ENCODE measurements at regions not wholly inside any gene's neighbourhood (a gene's known extent, or its start where the extent isn't known, plus 50 kb on each side); places are given as distances from the start of the nearest gene placed in this dataset.

- Histone ChIP-seq H3K27ac (ENCODE audit: low read length) (no peak overlapping the region), H3K27me3 (ENCODE audit: control insufficient read depth, insufficient read depth, low read length) (no peaks in the 10 kb centered on the region), H3K4me1 (ENCODE audit: control insufficient read depth, insufficient read depth, low read length) (no peaks in the 10 kb centered on the region), H3K9me3 (ENCODE audit: control insufficient read depth, low read depth, low read length) (no peaks in the 10 kb centered on the region), H3K36me3 (ENCODE audit: control insufficient read depth, insufficient read depth, low read length) (no peaks in the 10 kb centered on the region), H3K4me3 (ENCODE audit: low read length) (no peak overlapping the region)
- no peak for DNase-seq
- WGBS (ENCODE audit: insufficient coverage, low lambda C conversion rate) = no CpG with 5 or more reads among the region's 14 CpGs
These were observed 73.9 kb downstream of the TEX29 start for GRCh38 chr13:111394211-111394922.

- Histone ChIP-seq H3K4me3 (ENCODE audit: low read length) (no peak overlapping the region), H3K27me3 (ENCODE audit: control insufficient read depth, insufficient read depth, low read length) (no peaks in the 10 kb centered on the region), H3K9me3 (ENCODE audit: control insufficient read depth, low read depth, low read length) (no peaks in the 10 kb centered on the region), H3K36me3 (ENCODE audit: control insufficient read depth, insufficient read depth, low read length) (no peaks in the 10 kb centered on the region), H3K4me1 (ENCODE audit: control insufficient read depth, insufficient read depth, low read length) (no peaks in the 10 kb centered on the region), H3K27ac (ENCODE audit: low read length) (no peak overlapping the region)
- no peak for DNase-seq
- WGBS (ENCODE audit: insufficient coverage, low lambda C conversion rate) = no CpG with 5 or more reads among the region's 9 CpGs
These were observed 75.3 kb downstream of the TEX29 start for GRCh38 chr13:111395511-111396393.

DNA sequence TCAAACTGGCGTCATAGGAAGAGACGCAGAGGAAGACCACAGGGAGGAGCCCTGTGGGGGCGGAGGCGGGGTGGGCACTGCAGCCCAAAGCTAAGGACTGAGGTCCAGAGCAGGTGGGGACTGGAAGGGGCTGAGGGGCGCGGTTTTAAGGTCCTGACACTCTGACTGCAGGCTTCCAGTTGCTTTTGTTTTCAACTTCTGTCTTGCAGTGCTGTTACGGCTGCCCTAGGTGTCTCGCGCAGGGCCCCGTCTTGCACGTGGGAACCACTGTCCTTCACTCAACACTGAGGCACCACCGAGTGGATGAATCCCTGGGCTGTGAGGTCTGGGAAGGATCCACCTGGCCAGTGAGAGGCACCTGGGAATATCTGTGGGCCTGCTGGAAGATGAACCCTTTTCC is 76.0 kb downstream of the TEX29 start:
- no peak for DNase-seq
- WGBS (ENCODE audit: insufficient coverage, low lambda C conversion rate) = no CpG with 5 or more reads among the region's 12 CpGs
- Histone ChIP-seq H3K4me1 (ENCODE audit: control insufficient read depth, insufficient read depth, low read length) (no peaks in the 10 kb centered on the region), H3K9me3 (ENCODE audit: control insufficient read depth, low read depth, low read length) (no peaks in the 10 kb centered on the region), H3K27me3 (ENCODE audit: control insufficient read depth, insufficient read depth, low read length) (no peaks in the 10 kb centered on the region), H3K4me3 (ENCODE audit: low read length) (no peak overlapping the region), H3K27ac (ENCODE audit: low read length) (no peak overlapping the region), H3K36me3 (ENCODE audit: control insufficient read depth, insufficient read depth, low read length) (no peaks in the 10 kb centered on the region)

DNA sequence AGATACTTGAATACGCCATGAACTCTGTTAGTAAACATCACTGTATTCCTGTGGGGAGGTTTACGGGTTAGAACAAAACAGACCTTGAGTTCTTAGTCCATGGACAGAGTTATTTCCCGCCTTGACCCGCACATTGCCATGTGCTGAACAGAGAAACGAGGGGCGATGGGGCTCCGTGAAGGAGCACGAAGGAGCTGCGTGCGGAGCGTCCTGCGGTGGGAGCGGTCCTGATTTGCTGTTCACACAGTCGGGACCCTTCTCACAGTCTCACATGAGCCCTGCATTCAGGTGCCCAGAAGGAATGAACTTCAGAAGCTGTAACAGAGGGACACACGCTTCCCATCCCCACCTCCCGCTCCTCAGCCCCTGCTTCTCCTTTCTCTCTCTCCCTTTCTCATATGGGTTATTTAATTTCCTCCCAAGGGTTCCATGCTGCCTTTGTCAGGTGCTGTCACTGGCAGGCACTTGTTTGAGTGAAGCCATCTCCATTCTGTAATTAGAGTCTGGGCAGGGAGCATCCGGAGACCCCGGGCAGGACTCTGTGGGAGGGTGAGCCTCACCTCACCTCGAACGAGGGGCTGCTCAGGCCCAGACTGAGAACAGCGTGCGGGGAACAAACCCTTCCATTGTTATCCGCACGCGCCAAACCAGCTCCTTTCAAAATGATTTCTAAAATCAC is 76.9 kb downstream of the TEX29 start:
- 88% methylated on average over 3 of the region's 25 CpGs for WGBS (ENCODE audit: insufficient coverage, low lambda C conversion rate)

GRCh38 chr13:111398196-111398595 is 77.8 kb downstream of the TEX29 start:
- no peaks in the 10 kb centered on the region for H3K27me3 ChIP-seq (ENCODE audit: control insufficient read depth, insufficient read depth, low read length)
- H3K4me3 ChIP-seq (ENCODE audit: low read length) = no peak overlapping the region
- DNase-seq = no peak
- H3K36me3 ChIP-seq (ENCODE audit: control insufficient read depth, insufficient read depth, low read length) = no peaks in the 10 kb centered on the region
- no peaks in the 10 kb centered on the region for H3K4me1 ChIP-seq (ENCODE audit: control insufficient read depth, insufficient read depth, low read length)
- no peak overlapping the region for H3K27ac ChIP-seq (ENCODE audit: low read length)
- no CpG with 5 or more reads among the region's 3 CpGs for WGBS (ENCODE audit: insufficient coverage, low lambda C conversion rate)
- no peaks in the 10 kb centered on the region for H3K9me3 ChIP-seq (ENCODE audit: control insufficient read depth, low read depth, low read length)

More for the DNA sequence above, 76.9 kb downstream of the TEX29 start:
- H3K9me3 ChIP-seq (ENCODE audit: control insufficient read depth, low read depth, low read length) = no peaks in the 10 kb centered on the region
- no peak overlapping the region for H3K27ac ChIP-seq (ENCODE audit: low read length)
- no peak for DNase-seq
- no peaks in the 10 kb centered on the region for H3K27me3 ChIP-seq (ENCODE audit: control insufficient read depth, insufficient read depth, low read length)
- no peaks in the 10 kb centered on the region for H3K36me3 ChIP-seq (ENCODE audit: control insufficient read depth, insufficient read depth, low read length)
- no peak overlapping the region for H3K4me3 ChIP-seq (ENCODE audit: low read length)
- H3K4me1 ChIP-seq (ENCODE audit: control insufficient read depth, insufficient read depth, low read length) = no peaks in the 10 kb centered on the region

DNA sequence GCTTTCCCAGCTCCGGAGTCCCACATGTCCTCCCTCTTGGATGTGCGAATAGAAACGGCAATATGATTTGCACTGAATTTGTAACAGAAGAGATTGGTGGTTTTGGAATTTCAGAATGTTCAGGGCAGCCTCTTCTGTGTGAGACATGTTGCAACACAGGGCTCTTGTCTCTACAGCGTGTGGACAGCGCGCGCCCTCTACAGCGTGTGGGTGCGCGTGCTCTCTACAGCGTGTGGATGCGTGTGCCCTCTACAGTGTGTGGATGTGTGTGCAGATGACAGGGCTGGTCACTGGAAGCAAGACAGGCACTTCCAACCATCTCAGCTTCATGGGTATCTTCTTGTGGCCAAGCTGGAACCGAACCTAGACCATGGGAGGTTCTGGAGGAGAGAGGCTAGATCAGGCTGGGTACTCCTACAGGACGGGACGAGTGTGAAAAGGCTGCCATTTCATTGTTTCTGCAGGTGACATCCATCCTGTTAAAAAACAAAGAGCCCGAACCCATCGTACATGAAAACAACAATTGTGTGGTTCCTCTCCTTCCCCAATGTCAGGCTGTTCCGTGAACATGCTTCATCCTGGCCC is 78.4 kb downstream of the TEX29 start:
- no peak overlapping the region for H3K4me3 ChIP-seq (ENCODE audit: low read length)
- H3K36me3 ChIP-seq (ENCODE audit: control insufficient read depth, insufficient read depth, low read length) = no peaks in the 10 kb centered on the region
- H3K9me3 ChIP-seq (ENCODE audit: control insufficient read depth, low read depth, low read length) = no peaks in the 10 kb centered on the region
- 100% methylated on average over 3 of the region's 18 CpGs for WGBS (ENCODE audit: insufficient coverage, low lambda C conversion rate)
- no peaks in the 10 kb centered on the region for H3K4me1 ChIP-seq (ENCODE audit: control insufficient read depth, insufficient read depth, low read length)
- H3K27ac ChIP-seq (ENCODE audit: low read length) = no peak overlapping the region
- no peak for DNase-seq
- H3K27me3 ChIP-seq (ENCODE audit: control insufficient read depth, insufficient read depth, low read length) = no peaks in the 10 kb centered on the region

GRCh38 chr13:111399334-111399733 is 78.9 kb downstream of the TEX29 start:
- H3K27ac ChIP-seq (ENCODE audit: low read length) = no peak overlapping the region
- H3K4me3 ChIP-seq (ENCODE audit: low read length) = no peak overlapping the region
- H3K9me3 ChIP-seq (ENCODE audit: control insufficient read depth, low read depth, low read length) = no peaks in the 10 kb centered on the region
- no peaks in the 10 kb centered on the region for H3K4me1 ChIP-seq (ENCODE audit: control insufficient read depth, insufficient read depth, low read length)
- no peaks in the 10 kb centered on the region for H3K27me3 ChIP-seq (ENCODE audit: control insufficient read depth, insufficient read depth, low read length)
- DNase-seq = no peak
- no peaks in the 10 kb centered on the region for H3K36me3 ChIP-seq (ENCODE audit: control insufficient read depth, insufficient read depth, low read length)
- WGBS (ENCODE audit: insufficient coverage, low lambda C conversion rate) = no CpG with 5 or more reads among the region's 11 CpGs

DNA sequence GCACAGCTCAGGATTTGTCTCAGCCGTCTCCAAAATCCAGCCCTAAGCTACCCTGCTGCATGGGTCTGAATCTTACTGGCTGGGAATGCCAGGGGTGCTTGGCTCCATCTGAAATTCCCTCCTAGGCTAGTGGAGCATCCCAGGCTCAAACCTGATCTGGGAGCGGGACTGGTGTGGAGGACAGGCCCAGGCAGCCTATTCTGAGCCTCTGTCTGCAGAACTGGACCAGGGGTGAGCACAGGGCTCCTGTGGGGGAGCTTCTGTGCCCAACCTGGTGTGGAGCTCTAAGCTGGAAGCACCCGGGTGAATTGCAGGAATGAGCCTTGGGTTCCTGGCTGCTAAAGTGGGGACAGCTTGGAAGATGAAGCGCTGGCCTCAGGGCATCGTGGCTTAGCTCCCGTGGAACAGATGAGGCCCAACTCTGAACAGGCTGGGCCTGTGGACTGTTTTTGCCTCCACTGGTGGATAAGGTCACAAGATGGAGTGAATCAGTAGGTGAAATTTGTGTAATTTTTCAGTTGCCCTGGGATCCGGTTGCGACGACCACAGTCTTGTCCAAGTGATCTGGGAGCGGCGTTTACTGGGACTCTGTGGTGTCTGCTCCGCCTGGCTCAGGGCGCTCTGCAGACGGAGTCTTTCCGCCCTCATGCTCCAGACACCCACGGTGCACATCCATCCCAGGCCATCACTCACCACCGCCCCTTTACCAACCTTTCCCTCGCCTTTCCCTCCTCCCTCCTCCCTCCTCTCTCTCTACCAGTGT is 79.5 kb downstream of the TEX29 start:
- Histone ChIP-seq H3K9me3 (ENCODE audit: control insufficient read depth, low read depth, low read length) (no peaks in the 10 kb centered on the region), H3K27me3 (ENCODE audit: control insufficient read depth, insufficient read depth, low read length) (peaks cover 4% of the 10 kb centered on the region), H3K27ac (ENCODE audit: low read length) (no peak overlapping the region), H3K4me3 (ENCODE audit: low read length) (no peak overlapping the region), H3K36me3 (ENCODE audit: control insufficient read depth, insufficient read depth, low read length) (no peaks in the 10 kb centered on the region), H3K4me1 (ENCODE audit: control insufficient read depth, insufficient read depth, low read length) (no peaks in the 10 kb centered on the region)
- no peak for DNase-seq
- WGBS (ENCODE audit: insufficient coverage, low lambda C conversion rate) = no CpG with 5 or more reads among the region's 18 CpGs

DNA sequence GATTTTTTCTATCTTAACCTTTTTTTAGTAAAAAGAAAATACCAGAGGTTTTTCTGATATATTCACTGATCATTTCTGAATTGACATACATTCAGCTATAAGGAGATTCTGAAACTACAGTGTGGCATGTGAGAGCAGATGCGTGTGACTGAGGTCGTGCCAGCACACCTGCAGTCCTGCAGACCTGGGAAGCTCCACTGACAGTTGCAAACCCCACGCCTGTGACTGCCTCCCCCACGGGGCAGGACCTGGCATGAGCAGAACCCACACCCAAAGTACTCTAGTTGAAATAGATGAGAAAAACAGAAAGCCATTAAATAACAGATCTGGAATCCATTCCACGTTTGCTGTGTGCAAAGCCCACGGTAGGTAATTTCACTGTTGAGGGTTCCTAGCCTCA is 80.7 kb downstream of the TEX29 start:
- no CpG with 5 or more reads among the region's 6 CpGs for WGBS (ENCODE audit: insufficient coverage, low lambda C conversion rate)
- no peaks in the 10 kb centered on the region for H3K4me1 ChIP-seq (ENCODE audit: control insufficient read depth, insufficient read depth, low read length)
- peaks cover 5% of the 10 kb centered on the region for H3K27me3 ChIP-seq (ENCODE audit: control insufficient read depth, insufficient read depth, low read length)
- H3K9me3 ChIP-seq (ENCODE audit: control insufficient read depth, low read depth, low read length) = no peaks in the 10 kb centered on the region
- H3K27ac ChIP-seq (ENCODE audit: low read length) = no peak overlapping the region
- H3K4me3 ChIP-seq (ENCODE audit: low read length) = no peak overlapping the region
- no peaks in the 10 kb centered on the region for H3K36me3 ChIP-seq (ENCODE audit: control insufficient read depth, insufficient read depth, low read length)
- DNase-seq = no peak
